ENCODE measurements at regions not wholly inside any gene's neighbourhood (a gene's known extent, or its start where the extent isn't known, plus 50 kb on each side); places are given as distances from the start of the nearest gene placed in this dataset.

- DNase-seq, result no peak
These were observed 120.9 kb upstream of the CD93 start for GRCh38 chr20:23206995-23207394.

- DNase-seq, result no peak
These were observed 119.9 kb upstream of the CD93 start for GRCh38 chr20:23206061-23206460.

GRCh38 chr20:23205611-23206041, 119.5 kb upstream of the CD93 start:
- DNase-seq, result peak in 42 of 51 donors; percentile 10 to 93 (median 65)

- DNase-seq, result peak in 25 of 51 donors; percentile 7 to 67 (median 29)
These were observed 119.1 kb upstream of the CD93 start for GRCh38 chr20:23205211-23205610.

- DNase-seq, result no peak
These were observed 118.0 kb upstream of the CD93 start for GRCh38 chr20:23203951-23204730.

GRCh38 chr20:23203310-23203709, 117.2 kb upstream of the CD93 start:
- DNase-seq, result peak in 1 of 51 donors; percentile 11

GRCh38 chr20:23201658-23202057, 115.5 kb upstream of the CD93 start:
- DNase-seq, result no peak

- DNase-seq, result no peak
These were observed 114.8 kb upstream of the CD93 start for GRCh38 chr20:23200914-23201313.

GRCh38 chr20:23200413-23200812, 114.3 kb upstream of the CD93 start:
- no peak for DNase-seq

GRCh38 chr20:23199356-23199755, 113.2 kb upstream of the CD93 start:
- DNase-seq, result no peak

GRCh38 chr20:23198815-23199214, 112.7 kb upstream of the CD93 start:
- no peak for DNase-seq

GRCh38 chr20:23197836-23198235, 111.7 kb upstream of the CD93 start:
- DNase-seq, result no peak

- no peak for DNase-seq
These were observed 109.5 kb upstream of the CD93 start for GRCh38 chr20:23195636-23196035.

- no peak for DNase-seq
These were observed 107.8 kb upstream of the CD93 start for GRCh38 chr20:23193801-23194384.

GRCh38 chr20:23192469-23192868, 106.3 kb upstream of the CD93 start:
- no peak for DNase-seq

GRCh38 chr20:23190557-23190956, 104.4 kb upstream of the CD93 start:
- DNase-seq, result no peak

GRCh38 chr20:23189854-23190253, 103.7 kb upstream of the CD93 start:
- no peak for DNase-seq

GRCh38 chr20:23189341-23189740, 103.2 kb upstream of the CD93 start:
- no peak for DNase-seq

GRCh38 chr20:23188377-23189169, 102.4 kb upstream of the CD93 start:
- DNase-seq, result no peak

- no peak for DNase-seq
These were observed 101.6 kb upstream of the CD93 start for GRCh38 chr20:23187751-23188150.

- DNase-seq, result no peak
These were observed 100.7 kb upstream of the CD93 start for GRCh38 chr20:23186808-23187207.

GRCh38 chr20:23180451-23180921, 94.4 kb upstream of the CD93 start:
- DNase-seq, result no peak

All from hypothalamus (tissue), 51 donors.